HG03045 (cell line): ENCODE measurements at regions not wholly inside any gene's neighbourhood (a gene's known extent, or its start where the extent isn't known, plus 50 kb on each side); places are given as distances from the start of the nearest gene placed in this dataset.
"Not testable (repeated sequence)": the region's sequence is repeated elsewhere in the genome, so short reads cannot be mapped to it uniquely, and the experiment has no call there.

Experiments used
- ATAC-seq: cut with Tn5 transposase; IDR thresholded peaks from one replicate; pipeline ENCODE4 v1.9.1; 2021; ENCODE audit warnings: mild to moderate bottlenecking, moderate library complexity; ENCODE audit not compliant: unreplicated experiment

DNA sequence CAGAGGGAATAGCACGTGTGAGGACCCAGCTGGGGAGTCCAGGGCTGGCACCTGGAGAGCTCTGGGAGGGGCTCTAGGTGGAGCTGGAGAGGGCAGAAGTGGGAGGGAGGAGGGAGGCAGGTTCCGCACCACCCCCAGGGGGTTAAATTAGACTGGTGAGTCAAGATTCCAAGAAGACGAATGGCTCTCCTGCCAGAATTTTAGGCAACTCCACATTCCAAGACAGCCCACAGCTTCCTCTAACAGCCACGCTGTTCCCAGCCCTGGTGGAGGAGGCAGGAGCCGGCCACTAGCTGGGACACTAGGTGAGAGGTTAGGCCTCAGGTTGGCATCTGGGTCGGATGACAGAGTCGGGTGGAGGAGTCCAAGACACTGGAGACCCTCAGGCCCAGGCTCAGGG is 60.2 kb downstream of the TFAP2C start:
- no peak for ATAC-seq

DNA sequence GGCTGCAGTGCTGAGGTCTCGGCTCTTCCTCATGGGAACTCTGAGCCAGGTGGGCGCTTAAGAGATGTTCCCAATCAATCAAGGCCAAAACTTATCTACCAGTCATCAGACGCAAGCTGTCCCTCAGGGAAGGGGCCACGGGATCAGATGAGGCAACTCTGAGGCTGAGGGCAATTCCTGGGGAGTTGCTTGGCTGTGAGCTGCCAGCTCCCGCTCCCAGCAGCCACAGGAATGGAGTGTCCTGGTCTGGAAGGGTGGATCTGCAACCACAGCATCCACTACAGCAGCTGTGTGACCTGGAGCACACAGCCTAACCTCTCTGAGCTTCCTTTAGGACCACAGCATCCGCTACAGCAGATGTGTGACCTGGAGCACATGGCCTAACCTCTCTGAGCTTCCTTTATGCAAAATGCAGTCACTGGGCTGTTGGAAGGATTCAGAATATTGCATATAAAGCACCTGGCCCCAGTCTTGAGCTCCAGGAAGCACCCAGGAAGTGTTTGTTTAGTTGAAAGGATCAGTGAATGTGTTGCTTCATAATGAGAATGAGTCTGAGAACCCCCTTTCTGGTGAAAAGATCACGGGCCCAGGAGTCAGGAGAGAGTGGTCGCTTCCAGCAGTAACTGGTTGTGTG is 60.9 kb downstream of the TFAP2C start:
- ATAC-seq = no peak

DNA sequence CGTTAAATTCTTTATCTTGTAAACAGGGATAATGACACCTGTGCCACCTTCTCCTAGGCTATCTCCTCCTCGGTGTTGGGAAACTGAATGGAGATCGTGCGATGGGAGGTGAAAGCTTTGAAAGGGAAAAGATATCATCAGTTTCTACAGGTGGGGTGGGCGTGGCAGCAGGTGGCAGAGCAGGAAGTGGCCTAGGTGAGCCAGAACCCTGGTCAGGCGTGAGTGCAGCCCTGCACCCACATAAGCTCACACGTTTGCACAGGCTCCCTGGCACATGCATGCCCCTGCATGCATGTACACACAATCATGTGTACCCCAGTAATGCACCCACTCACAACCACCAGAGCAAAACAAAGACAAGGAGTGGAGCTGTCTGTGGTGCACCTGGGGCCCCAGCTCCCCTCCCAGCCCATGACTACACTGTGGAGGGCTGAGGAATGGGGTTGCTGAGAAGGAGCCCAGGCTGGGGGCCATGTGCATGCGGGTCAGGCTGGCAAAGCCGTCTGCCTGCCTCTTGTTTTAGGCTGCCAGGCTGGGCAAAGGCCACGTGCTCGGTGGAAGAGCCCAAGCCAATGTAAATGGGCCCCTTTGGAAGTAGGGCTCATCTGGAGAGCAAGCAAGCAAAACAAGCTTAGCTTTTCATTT is 61.5 kb downstream of the TFAP2C start:
- ATAC-seq = no peak

DNA sequence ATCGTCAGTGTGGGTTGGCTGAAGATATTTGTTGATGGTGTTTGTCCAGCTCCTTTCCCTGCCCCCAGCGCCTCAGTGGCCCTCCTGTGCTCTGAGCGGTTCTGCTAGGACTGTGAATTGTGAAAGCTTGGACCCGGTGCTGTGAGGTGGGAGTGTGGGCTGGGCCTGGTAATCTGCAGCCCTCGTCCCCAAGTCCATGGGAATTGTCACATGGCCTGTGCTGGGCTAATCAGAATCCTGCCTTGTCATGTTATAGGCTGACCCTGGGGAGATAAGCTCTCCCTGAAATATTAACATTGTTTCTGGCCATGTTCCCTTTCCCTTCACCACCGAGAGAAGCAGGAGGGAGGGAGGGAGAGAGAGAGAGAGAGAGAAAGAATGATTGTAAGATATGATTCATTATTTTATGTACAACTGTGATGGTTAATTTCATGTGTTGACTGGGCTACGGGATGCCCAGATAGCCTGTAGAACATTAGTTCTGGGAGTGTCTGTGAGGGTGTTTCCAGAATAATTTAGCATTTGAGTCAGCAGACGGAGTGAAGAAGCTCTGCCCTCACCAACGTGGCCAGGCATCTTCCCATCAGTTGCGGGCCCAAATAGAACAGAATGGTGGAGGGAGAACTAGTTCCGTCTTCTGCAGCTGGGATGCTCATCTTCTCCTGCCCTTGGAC is 62.4 kb downstream of the TFAP2C start:
- no peak for ATAC-seq

DNA sequence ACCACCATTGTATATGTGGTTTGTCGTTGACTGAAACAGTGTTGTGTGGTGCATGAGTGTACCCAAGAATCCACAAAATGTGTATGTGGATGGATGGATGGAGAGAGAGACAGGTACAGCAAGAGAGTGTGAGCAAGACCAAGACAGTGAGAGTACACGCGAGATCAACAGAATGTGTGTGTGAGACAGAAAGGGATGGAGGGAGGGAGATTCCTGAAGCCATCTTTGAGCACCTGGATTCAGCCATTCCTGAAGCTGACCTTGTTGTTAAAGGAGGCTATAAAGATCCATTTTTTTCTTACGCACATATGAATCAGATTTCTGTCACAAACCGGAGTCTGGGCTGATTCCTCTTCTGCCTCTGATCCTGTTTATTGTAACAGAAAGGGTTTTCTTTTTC is 64.1 kb downstream of the TFAP2C start:
- no peak for ATAC-seq

DNA sequence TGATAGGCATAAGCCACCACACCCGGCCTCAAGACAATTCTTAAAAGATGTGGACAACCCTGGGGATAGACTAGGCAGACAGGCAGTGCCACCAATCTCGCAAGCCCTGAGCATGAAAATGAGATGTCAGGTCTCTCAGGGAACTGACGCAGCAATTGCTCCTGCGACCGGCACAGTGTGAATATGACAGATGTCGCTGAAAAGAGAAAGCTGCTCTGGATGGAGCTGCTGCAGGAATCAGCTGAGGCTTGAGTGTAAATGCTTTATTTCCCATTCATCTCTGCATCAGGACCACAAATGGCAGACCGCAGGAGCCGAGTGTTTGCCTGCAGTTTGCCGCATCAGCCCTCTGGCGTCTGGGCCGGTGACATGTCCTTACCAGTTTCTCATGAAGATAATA is 68.4 kb downstream of the TFAP2C start:
- ATAC-seq = no peak

DNA sequence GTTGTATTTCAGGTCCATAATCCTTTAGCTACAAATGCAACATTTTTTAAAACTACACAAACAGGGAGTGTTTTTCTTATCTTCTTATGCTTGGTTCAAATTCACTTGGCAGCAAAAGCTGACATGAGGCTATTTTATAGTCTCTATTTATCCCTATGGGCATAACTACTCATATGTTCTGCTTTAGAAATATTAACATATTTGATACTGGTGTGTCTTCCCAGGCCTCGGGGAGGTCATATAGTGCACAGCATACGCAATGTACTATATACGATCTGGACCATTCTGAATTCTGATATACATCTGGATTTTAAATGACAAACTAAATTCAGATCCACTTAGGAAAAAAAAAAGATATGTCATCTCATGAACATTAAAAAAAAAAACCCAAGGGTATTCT is 69.2 kb downstream of the TFAP2C start:
- ATAC-seq = no peak

DNA sequence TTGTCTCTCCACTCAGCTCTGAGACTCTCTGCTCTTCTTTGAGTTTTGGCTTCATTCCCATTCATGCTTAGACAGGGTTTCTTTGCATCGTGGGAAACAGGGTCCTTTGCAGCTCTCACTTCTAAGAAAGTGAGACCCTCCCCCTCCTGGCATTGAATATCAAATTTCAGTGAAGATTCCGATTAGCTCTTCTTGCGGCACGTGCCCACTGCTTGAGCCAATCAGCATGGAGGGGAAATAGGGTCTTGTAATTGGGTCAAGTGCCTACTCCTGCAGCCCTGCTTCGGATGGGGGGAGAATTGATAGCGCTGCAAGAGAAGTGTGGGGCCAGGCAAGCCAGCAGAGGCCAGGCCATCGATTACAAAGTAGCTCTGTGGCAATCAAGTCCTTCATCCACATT is 69.6 kb downstream of the TFAP2C start:
- no peak for ATAC-seq

DNA sequence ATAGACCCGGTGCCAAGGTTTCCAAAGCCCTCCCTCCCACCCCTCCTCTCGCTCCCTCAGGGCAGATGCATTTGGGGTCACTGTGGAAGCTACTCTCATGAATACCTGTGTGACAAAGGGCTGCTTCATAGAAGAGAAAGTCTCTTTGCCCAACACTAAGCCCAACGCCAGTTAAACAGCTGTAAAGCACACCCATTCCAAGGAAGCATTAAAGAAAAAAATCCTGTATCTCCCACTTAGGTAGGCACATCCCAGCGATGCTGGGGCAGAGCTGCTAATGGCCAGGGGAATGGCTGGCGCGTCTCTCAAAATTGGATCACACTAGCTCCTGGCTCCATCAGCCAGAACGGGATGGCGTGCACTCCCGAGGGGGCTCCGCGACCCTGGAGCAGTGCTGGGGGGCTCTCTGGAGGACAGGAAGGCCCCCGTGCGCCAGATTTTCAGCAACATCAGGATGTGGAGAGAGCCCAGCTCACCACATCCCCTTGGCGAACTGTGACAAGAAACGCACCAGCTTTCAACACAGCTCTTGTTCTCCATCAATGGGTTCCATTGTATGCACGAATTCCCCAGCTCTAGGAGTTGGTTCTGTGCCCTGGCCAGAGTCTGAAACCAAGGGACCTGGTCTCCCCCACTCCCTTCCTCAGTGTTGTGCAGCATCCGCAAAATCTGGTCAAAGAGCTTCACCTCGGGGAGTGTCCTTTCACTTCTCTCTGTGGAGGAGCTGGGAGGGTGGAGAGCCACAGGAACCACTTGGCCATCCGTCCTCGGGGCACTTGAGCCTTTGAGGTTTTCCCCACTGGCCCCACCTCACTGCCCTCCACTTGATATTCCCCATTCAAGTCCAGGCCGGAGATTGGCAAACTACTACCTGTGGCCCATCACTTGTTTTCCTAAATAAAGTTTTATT is 74.1 kb downstream of the TFAP2C start:
- no peak for ATAC-seq

DNA sequence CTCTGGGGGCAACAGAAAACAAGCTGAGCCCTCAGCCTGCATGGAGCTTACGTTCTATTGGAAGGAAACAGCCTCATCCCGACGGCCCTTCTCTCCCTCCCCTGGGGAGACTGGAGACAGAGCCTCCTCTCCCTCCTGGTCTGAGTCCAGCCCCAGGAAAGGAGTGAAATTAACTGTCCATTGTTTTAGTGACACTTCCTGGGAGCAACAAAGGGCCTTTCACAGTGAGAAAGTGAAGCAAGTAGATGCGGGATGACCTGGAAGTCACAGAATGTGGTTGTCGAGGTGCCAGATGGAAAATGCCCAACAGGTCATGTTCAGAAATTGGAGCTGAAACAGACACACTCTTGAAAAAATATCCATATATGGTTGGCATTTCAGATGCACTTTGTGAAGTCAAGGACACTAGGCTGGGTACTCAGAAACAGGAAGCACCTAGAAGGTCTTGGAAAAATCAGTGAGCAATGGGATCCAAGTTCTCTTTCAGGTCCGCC is 77.8 kb downstream of the TFAP2C start:
- ATAC-seq = no peak

DNA sequence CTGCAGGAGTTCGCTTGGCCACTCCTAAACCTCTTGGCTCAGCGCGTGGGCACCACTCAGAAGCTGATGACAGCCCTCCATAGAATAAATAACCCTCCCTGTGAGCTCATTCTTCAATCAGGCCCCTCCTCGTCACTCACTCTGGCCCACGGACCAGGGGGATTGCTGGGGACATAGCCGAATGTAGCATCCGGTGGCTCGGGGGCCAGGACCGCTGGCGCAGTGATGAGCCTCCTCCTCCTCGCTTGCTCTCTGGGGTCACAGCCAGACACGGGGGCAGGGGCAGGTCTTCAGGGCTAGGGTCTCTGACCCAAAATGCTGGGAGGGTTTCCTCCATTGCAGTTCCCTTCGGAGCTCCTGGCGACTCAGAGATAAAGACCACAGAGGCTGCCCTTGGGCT is 79.9 kb downstream of the TFAP2C start:
- no peak for ATAC-seq

DNA sequence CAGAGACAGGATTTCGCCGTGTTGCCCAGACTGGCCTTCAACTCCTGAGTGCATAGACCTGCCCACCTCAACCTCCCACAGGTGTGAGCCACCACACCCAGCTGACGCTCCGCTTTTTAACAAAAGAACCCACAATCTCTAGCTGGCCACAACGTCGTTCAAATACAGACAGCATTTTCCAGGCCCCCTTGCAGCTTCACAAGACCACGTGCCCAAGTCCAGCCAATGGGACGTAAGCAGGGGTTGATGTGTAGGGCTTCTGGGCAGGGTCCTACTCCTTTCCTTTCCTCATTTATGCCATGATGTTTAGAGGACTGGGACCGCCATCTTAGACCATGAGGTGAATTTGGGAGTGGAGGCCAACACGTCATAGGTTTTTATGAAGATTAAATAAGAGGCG is 81.0 kb downstream of the TFAP2C start:
- no peak for ATAC-seq

DNA sequence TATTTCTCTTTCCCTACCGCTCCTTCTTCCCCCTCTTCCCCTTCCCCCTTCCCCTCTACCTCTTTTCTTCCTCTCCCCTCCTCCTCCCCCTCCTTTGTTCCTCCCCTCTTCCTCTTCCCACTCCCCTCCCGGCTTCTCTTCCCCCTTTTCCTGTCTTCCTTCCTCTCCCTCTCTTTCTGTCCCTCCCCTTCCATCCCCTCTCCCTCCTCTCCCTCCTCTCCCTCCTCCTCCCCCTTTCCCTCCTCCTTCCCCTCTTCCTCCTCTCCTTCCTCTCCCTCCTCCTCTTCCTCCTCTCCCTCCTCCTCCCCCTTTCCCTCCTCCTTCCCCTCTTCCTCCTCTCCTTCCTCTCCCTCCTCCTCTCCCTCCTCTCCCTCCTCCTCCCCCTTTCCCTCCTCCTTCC is 81.5 kb downstream of the TFAP2C start:
- not testable (repeated sequence) for ATAC-seq

DNA sequence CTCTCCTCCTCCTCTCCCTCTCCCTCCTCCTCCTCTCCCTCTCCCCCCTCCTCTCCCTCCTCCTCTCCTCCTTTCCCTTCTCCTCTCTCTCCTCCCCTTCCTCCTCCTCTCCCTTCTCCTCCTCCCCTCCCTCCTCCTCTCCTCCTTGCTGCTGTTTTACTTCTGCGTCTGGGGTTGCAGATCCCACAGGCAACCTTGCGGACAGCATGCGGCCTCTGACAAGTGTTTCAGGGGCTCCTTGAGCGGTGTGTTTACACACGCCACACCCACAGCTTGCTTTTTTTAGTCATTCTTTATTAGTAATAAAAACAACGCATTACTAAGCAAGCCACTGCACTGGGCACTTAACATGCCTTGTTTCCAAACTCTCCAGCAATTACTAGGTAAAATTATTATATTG is 81.9 kb downstream of the TFAP2C start:
- no peak for ATAC-seq

DNA sequence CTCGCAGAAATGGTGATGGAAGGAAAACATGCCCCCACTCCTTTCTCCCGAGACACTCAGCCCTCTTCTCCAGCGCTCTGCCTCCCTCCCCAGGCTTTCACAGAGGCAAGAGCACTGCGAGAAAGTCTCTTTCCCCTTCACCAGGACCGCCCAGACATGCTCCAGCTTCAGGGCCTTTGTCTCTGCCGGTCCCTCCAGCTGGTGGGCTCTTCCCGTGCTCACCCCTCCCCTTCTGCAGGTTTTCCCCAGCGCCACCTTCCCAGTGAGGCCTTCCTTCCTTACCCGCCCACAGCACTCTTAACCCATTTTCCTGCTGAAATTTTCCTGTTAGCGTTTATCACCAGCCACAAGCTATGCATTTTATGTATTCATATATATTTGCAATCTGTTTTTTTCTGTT is 86.2 kb downstream of the TFAP2C start:
- ATAC-seq = no peak

DNA sequence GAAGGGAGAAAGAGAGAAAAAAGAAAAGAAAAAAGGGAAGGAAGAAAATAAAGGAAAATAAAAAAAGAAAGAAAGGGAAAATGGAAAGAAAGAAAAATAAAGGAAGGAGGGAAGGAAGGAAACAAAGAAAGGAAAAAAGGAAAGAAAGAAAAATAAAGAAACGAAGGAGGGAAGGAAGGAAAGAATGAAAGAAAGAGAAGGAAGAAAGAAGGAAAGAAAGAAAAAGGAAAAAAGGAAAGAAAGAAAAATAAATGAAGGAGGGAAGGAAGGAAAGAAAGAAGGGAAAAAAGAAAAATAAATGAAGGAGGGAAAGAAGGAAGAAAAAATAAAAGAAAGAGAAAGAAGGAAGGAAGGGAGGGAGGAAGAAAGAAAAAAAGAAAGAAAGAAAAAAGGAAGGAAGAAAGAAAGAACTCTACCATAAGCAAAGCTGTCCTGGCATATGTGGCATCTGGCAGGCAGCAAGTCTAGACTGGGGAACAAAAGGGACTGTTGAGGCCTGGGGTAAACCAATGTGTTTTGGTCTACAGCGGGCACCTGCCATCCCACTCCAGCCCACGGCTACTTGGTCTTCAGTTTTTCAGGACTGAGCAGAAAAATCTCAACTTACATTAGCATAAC is 86.9 kb downstream of the TFAP2C start:
- ATAC-seq = no peak

DNA sequence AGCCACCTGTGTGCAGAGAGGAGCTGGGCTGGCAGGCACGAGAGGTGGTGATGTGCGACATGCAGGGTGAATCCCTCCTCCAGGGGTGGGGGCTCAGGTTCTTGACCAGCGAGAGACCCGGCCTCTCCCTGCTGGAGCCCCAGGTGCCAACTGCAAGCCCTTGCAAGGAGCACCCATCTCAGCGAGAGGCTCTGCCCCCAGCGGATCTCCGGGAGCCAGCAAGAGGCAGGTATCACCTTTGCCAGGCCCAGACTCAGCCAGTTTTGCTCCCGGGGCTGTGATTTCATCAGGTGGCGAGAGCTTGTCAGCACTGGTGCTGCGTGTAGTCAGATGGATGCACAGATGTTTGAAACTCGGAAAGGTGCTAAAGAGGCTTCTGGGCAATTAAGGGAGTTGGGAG is 87.7 kb downstream of the TFAP2C start:
- no peak for ATAC-seq

DNA sequence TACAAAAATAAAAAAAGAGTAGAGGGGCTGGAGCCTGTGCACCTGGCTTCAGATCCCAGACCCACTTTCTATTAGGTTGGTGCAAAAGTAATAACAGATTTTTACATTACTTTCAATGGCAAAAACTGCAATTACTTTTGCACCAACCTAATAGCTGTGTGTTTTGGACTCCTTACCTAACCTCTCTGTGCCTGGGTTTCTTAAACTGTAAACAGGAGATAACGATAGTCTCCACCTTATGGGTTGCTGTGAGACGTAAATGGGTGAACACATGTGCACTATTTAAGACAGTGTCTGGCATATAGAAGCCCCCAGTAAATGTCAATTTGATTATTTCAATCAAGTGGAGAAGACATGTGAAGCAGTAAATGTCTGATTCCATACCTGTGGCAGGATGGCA is 89.7 kb downstream of the TFAP2C start:
- ATAC-seq = no peak

DNA sequence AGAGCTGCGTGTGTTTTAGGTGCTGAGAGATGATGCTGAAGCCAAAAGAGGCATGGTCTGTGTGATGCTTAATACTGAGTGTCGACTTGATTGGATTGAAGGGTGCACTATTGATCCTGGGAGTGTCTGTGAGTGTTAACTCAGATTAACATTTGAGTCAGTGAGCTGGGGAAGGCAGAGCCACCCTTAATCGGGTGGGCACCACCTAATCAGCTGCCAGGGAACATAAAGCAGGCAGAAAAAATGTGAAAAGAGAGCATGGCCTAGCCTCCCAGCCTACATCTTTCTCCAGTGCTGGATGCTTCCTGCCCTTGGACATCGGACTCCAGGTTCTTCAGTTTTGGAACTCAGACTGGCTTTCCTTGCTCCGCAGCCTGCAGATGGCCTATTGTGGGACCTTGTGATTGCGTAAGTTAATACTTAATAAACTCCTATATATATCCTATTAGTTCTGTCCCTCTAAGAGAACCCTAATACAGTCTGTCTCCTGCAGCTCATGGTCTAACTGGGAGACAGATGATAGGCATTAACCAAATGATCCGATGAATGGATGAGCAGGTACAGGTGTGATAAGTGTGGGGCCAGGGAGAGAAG is 91.6 kb downstream of the TFAP2C start:
- no peak for ATAC-seq

DNA sequence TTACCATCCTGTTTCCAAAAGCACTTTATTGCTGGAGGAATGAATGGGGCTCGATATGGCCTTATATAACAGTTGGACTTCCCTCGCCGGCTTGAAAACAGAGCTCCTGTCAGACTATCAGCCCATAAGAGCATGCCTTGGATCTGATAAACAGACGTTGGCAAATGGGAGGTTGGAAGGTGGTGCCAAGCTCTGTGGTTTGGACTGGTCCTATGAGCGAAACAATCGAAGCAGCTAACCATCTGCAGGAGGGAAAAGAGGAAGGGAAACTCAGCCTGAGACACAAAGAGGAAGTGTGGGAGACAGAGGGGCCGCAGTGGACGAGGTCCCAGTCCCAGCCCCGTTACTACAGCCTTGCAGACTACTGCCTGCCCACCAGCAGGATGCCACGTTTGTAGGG is 92.9 kb downstream of the TFAP2C start:
- no peak for ATAC-seq

DNA sequence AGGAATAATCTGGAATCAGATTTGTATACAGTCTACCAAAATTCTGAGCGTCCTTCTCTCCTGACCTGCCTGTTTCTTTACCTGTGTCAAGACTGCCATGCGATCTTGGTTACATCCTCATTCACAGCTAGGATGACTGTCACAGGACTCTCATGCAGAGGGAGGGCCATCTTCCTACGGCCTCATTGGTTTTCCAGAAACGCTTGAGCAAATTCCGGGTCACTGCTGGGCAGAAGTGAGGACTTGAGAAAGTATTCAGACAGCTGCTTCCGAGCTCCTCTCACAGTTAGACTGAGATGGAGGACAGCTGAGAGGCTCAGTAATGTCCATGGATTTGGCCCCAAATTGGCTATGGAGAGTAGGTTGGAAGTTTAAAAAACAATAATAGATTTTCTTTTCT is 94.2 kb downstream of the TFAP2C start:
- ATAC-seq = no peak
